ENCODE measurements at regions not wholly inside any gene's neighbourhood (a gene's known extent, or its start where the extent isn't known, plus 50 kb on each side); places are given as distances from the start of the nearest gene placed in this dataset.
A peak's percentile ranks its signal among the peaks of the same experiment; 100 is the strongest.

- no peak overlapping the region for H2AFZ ChIP-seq
- H4K20me1 ChIP-seq (ENCODE audit: insufficient read depth, poor library complexity, severe bottlenecking), result no peaks in the 10 kb centered on the region
- H3K4me1 ChIP-seq (ENCODE audit: insufficient read depth), result no peaks in the 10 kb centered on the region
- no peak overlapping the region for H3K4me2 ChIP-seq
- H3K9me3 ChIP-seq (ENCODE audit: low read depth), result no peaks in the 10 kb centered on the region
- TF ChIP-seq EZH2phosphoT487 (IDR thresholded peaks at IDR 0.05; ENCODE audit: low read depth, severe bottlenecking, unreplicated experiment) (no peak), CTCF (IDR thresholded peaks at IDR 0.05; ENCODE audit: poor library complexity) (peak; percentile 52), EZH2 (IDR thresholded peaks at IDR 0.05; ENCODE audit: borderline replicate concordance) (no peak)
- H3K27ac ChIP-seq, result no peak overlapping the region
- WGBS (ENCODE audit: low lambda C conversion rate, missing lambda C conversion rate), result 12% methylated on average over 5 of the region's 5 CpGs
- H3K4me3 ChIP-seq, result no peak overlapping the region
- no peaks in the 10 kb centered on the region for H3K36me3 ChIP-seq (replicated peaks; ENCODE audit: insufficient read depth, low read depth)
- H3K27me3 ChIP-seq, result no peaks in the 10 kb centered on the region
- no peaks in the 10 kb centered on the region for H3K79me2 ChIP-seq
- DNase-seq (ENCODE audit: low spot score), result peak; percentile 55
- no peaks in the 10 kb centered on the region for H3K9me2 ChIP-seq (replicated peaks; ENCODE audit: insufficient read depth)
These were observed 136.5 kb upstream of the STK32A start for GRCh38 chr5:147098233-147098790.

- no peaks in the 10 kb centered on the region for H3K36me3 ChIP-seq (replicated peaks; ENCODE audit: insufficient read depth, low read depth)
- H3K9me3 ChIP-seq (ENCODE audit: low read depth), result no peaks in the 10 kb centered on the region
- TF ChIP-seq EZH2 (IDR thresholded peaks at IDR 0.05; ENCODE audit: borderline replicate concordance) (no peak), EZH2phosphoT487 (IDR thresholded peaks at IDR 0.05; ENCODE audit: low read depth, severe bottlenecking, unreplicated experiment) (no peak), CTCF (IDR thresholded peaks at IDR 0.05; ENCODE audit: poor library complexity) (no peak)
- DNase-seq (ENCODE audit: low spot score), result no peak
- no peaks in the 10 kb centered on the region for H3K27me3 ChIP-seq
- H3K4me1 ChIP-seq (ENCODE audit: insufficient read depth), result no peaks in the 10 kb centered on the region
- no peak overlapping the region for H2AFZ ChIP-seq
- no peaks in the 10 kb centered on the region for H3K79me2 ChIP-seq
- H4K20me1 ChIP-seq (ENCODE audit: insufficient read depth, poor library complexity, severe bottlenecking), result no peaks in the 10 kb centered on the region
- H3K4me2 ChIP-seq, result no peak overlapping the region
- no peak overlapping the region for H3K27ac ChIP-seq
- no peaks in the 10 kb centered on the region for H3K9me2 ChIP-seq (replicated peaks; ENCODE audit: insufficient read depth)
- H3K4me3 ChIP-seq, result no peak overlapping the region
- 73% methylated on average over 6 of the region's 6 CpGs for WGBS (ENCODE audit: low lambda C conversion rate, missing lambda C conversion rate)
These were observed 133.0 kb upstream of the STK32A start for GRCh38 chr5:147101659-147102369.

GRCh38 chr5:147112899-147113298 lies 121.9 kb upstream of the STK32A start:
- H2AFZ ChIP-seq, result no peak overlapping the region
- WGBS (ENCODE audit: low lambda C conversion rate, missing lambda C conversion rate), result 58% methylated on average over 1 of the region's 1 CpG
- no peak for DNase-seq (ENCODE audit: low spot score)
- H4K20me1 ChIP-seq (ENCODE audit: insufficient read depth, poor library complexity, severe bottlenecking), result no peaks in the 10 kb centered on the region
- no peaks in the 10 kb centered on the region for H3K79me2 ChIP-seq
- no peaks in the 10 kb centered on the region for H3K27me3 ChIP-seq
- H3K4me1 ChIP-seq (ENCODE audit: insufficient read depth), result no peaks in the 10 kb centered on the region
- no peaks in the 10 kb centered on the region for H3K9me3 ChIP-seq (ENCODE audit: low read depth)
- H3K36me3 ChIP-seq (replicated peaks; ENCODE audit: insufficient read depth, low read depth), result no peaks in the 10 kb centered on the region
- no peak for TF ChIP-seq EZH2phosphoT487 (IDR thresholded peaks at IDR 0.05; ENCODE audit: low read depth, severe bottlenecking, unreplicated experiment)
- no peak for TF ChIP-seq EZH2 (IDR thresholded peaks at IDR 0.05; ENCODE audit: borderline replicate concordance)
- TF ChIP-seq CTCF (IDR thresholded peaks at IDR 0.05; ENCODE audit: poor library complexity), result no peak
- H3K27ac ChIP-seq, result no peak overlapping the region
- H3K4me2 ChIP-seq, result no peak overlapping the region
- no peak overlapping the region for H3K4me3 ChIP-seq
- peaks cover 5% of the 10 kb centered on the region for H3K9me2 ChIP-seq (replicated peaks; ENCODE audit: insufficient read depth)
